ENCODE measurements at regions not wholly inside any gene's neighbourhood (a gene's known extent, or its start where the extent isn't known, plus 50 kb on each side); places are given as distances from the start of the nearest gene placed in this dataset.

GRCh38 chr13:37950016-37950415 is 80.4 kb upstream of the TRPC4 start:
- TF ChIP-seq ARNT (IDR thresholded peaks at IDR 0.05) (no peak), FOXK2 (IDR thresholded peaks at IDR 0.05) (no peak), FOXA1 (IDR thresholded peaks at IDR 0.05) (no peak), TARDBP (IDR thresholded peaks at IDR 0.05) (no peak), ZNF384 (IDR thresholded peaks at IDR 0.05) (no peak), PKNOX1 (IDR thresholded peaks at IDR 0.05) (no peak), FOXM1 (IDR thresholded peaks at IDR 0.05; ENCODE audit: borderline replicate concordance) (no peak), SP1 (IDR thresholded peaks at IDR 0.05) (no peak), NFRKB (IDR thresholded peaks at IDR 0.05) (no peak), BHLHE40 (IDR thresholded peaks at IDR 0.05; ENCODE audit: borderline replicate concordance) (no peak), CTBP1 (IDR thresholded peaks at IDR 0.05; ENCODE audit: borderline replicate concordance) (no peak)

Data from HEK293T (cell line).